A549 (cell line): ENCODE measurements at regions not wholly inside any gene's neighbourhood (a gene's known extent, or its start where the extent isn't known, plus 50 kb on each side); places are given as distances from the start of the nearest gene placed in this dataset.

ENCODE experiments used
- BCL3 ChIP-seq: fragments of >200 bp; sonication (Bioruptor Twin); formaldehyde crosslinking; IDR thresholded peaks from 3 replicates; pipeline ENCODE4 v1.6.1; 2016
- BHLHE40 ChIP-seq: IDR thresholded peaks from 2 replicates; pipeline ENCODE4 v1.6.1; 2012; ENCODE audit warnings: low read depth, low read length, inconsistent platforms
- CBX2 ChIP-seq: fragments of 200-600 bp; sonication (generic); IDR thresholded peaks from 2 replicates; pipeline ENCODE4 v1.6.1; 2016; ENCODE audit warnings: low read depth, mild to moderate bottlenecking, borderline replicate concordance
- CHD4 ChIP-seq: fragments of 200-600 bp; sonication (generic); IDR thresholded peaks from 2 replicates; pipeline ENCODE4 v1.6.1; 2016; ENCODE audit warnings: antibody characterized with exemption, mild to moderate bottlenecking, borderline replicate concordance
- ELK1 ChIP-seq: fragments of 150-350 bp; IDR thresholded peaks from 2 replicates; pipeline ENCODE4 v1.6.1; 2014; ENCODE audit warnings: low read depth, mild to moderate bottlenecking, low read length
- ESRRA ChIP-seq: fragments of 150-350 bp; IDR thresholded peaks from 2 replicates; pipeline ENCODE4 v1.6.1; 2014; ENCODE audit warnings: mild to moderate bottlenecking, low read length, borderline replicate concordance
- FOSB ChIP-seq: fragments of 250-450 bp; sonication (Bioruptor Pico); IDR thresholded peaks from 2 replicates; pipeline ENCODE4 v1.5.0; 2020; ENCODE audit warnings: mild to moderate bottlenecking, moderate library complexity
- FOXS1 ChIP-seq: fragments of 250-450 bp; sonication (Bioruptor Pico); IDR thresholded peaks from 2 replicates; pipeline ENCODE4 v1.5.0; 2020; ENCODE audit warnings: mild to moderate bottlenecking, moderate library complexity
- GATA3 ChIP-seq: IDR thresholded peaks from 2 replicates; pipeline ENCODE4 v1.6.1; 2012; ENCODE audit warnings: borderline replicate concordance
- HEYL ChIP-seq: fragments of 250-450 bp; sonication (Bioruptor Pico); IDR thresholded peaks from 2 replicates; pipeline ENCODE4 v1.8.0; 2021; ENCODE audit warnings: mild to moderate bottlenecking, moderate library complexity
- JUN ChIP-seq, 2 experiments: fragments of >200 bp; sonication (Bioruptor Twin); formaldehyde crosslinking; IDR thresholded peaks; 2 replicates in 1 of 2; 3 replicates in 1 of 2; pipeline ENCODE4 v1.6.1; 2016 to 2017
- JUNB ChIP-seq: fragments of >200 bp; sonication (Bioruptor Twin); formaldehyde crosslinking; IDR thresholded peaks from 2 replicates; pipeline ENCODE4 v1.6.1; 2016
- MYC ChIP-seq: IDR thresholded peaks from 2 replicates; pipeline ENCODE4 v1.6.1; 2012; ENCODE audit warnings: mild to moderate bottlenecking, inconsistent platforms, low read length, improper control_type of control experiment, borderline replicate concordance
- NFE2L2 ChIP-seq: fragments of 150-350 bp; conservative IDR thresholded peaks from 2 replicates; pipeline ENCODE4 v1.6.1; 2014; ENCODE audit warnings: low read length
- PHF8 ChIP-seq: fragments of 200-600 bp; sonication (generic); IDR thresholded peaks from 2 replicates; pipeline ENCODE4 v1.6.1; 2016; ENCODE audit warnings: low read depth, mild to moderate bottlenecking, antibody characterized with exemption, moderate library complexity, borderline replicate concordance
- POLR2A ChIP-seq: IDR thresholded peaks from 2 replicates; pipeline ENCODE4 v1.6.1; 2012; ENCODE audit warnings: mild to moderate bottlenecking, low read length
- RAD21 ChIP-seq, 2 experiments: fragments of >200 bp in 1 of 2; sonication (Bioruptor Twin) in 1 of 2; formaldehyde crosslinking in 1 of 2; IDR thresholded peaks in 1 of 2; conservative IDR thresholded peaks in 1 of 2; 2 replicates in 1 of 2; 3 replicates in 1 of 2; pipeline ENCODE4 v1.6.1; 2012 to 2018; ENCODE audit warnings: inconsistent platforms in 1 of 2
- SMC3 ChIP-seq: fragments of >200 bp; sonication (Bioruptor Twin); formaldehyde crosslinking; IDR thresholded peaks from 3 replicates; pipeline ENCODE4 v1.6.1; 2018; ENCODE audit warnings: inconsistent platforms
- USF2 ChIP-seq: fragments of 450-650 bp; IDR thresholded peaks from 2 replicates; pipeline ENCODE4 v1.6.1; 2014; ENCODE audit warnings: antibody characterized with exemption
- ZNF302 ChIP-seq: fragments of 250-450 bp; sonication (Bioruptor Pico); IDR thresholded peaks from 2 replicates; pipeline ENCODE4 v1.9.0; 2021; ENCODE audit warnings: inconsistent platforms, mild to moderate bottlenecking, moderate library complexity
- TF ChIP-seq, protein P1 (sequence below): fragments of 200-600 bp; sonication (generic); IDR thresholded peaks from 2 replicates; pipeline ENCODE4 v1.6.1; 2016; ENCODE audit warnings: antibody characterized with exemption, mild to moderate bottlenecking, moderate library complexity
- TF ChIP-seq, protein P2 (sequence below): IDR thresholded peaks from 2 replicates; pipeline ENCODE4 v1.6.1; 2012

DNA sequence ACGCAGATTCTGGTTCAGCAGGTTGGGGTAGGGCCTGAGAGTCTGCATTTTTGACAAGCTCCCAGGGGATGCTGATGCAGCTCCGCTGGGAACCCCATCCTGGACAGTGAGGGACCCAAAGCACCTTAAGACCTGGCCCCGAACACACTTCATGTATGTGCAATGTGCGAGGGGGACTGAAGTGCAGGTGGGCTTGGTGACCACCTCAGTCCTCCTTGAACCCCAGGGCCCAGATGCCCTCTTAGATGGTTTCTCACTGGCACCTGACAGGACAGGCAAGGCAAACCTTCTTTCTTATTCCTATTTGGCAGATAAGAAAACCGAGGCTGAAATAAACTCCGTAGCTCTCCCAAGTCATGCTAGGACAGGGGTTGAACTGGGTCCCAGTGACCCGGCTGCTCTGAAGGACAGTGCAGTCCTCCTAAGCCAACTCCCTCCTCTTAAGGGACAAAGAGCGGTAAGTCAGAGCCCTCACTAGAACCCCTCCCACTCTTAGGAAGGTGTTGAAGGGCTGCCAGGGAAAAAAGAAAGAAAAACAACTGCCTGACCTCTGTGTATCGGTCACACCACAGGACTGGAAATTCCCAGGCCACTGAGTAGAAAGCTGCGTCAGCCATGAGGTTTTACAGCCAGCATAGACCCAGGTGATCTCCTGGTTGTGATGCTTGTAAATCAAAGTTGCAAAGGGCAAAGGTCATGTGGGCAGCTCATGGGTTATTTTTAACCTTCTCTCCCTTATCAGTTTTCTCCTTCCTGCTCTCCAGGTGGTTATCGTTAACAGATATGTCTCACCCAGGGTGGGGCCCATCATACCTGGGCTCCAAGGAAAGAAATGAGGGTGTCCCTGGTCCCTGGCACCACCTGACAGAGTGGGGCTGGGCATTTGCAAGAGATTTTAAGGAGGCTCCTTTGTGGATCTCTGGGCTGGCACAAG is 90.9 kb upstream of the SMNDC1 start (continued):
- TF ChIP-seq, protein P1, sequence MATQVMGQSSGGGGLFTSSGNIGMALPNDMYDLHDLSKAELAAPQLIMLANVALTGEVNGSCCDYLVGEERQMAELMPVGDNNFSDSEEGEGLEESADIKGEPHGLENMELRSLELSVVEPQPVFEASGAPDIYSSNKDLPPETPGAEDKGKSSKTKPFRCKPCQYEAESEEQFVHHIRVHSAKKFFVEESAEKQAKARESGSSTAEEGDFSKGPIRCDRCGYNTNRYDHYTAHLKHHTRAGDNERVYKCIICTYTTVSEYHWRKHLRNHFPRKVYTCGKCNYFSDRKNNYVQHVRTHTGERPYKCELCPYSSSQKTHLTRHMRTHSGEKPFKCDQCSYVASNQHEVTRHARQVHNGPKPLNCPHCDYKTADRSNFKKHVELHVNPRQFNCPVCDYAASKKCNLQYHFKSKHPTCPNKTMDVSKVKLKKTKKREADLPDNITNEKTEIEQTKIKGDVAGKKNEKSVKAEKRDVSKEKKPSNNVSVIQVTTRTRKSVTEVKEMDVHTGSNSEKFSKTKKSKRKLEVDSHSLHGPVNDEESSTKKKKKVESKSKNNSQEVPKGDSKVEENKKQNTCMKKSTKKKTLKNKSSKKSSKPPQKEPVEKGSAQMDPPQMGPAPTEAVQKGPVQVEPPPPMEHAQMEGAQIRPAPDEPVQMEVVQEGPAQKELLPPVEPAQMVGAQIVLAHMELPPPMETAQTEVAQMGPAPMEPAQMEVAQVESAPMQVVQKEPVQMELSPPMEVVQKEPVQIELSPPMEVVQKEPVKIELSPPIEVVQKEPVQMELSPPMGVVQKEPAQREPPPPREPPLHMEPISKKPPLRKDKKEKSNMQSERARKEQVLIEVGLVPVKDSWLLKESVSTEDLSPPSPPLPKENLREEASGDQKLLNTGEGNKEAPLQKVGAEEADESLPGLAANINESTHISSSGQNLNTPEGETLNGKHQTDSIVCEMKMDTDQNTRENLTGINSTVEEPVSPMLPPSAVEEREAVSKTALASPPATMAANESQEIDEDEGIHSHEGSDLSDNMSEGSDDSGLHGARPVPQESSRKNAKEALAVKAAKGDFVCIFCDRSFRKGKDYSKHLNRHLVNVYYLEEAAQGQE, result no peak
- TF ChIP-seq BCL3 (peak; percentile 87; the same call in 2 of the 3 replicates), RAD21 (conservative IDR thresholded peaks at IDR 0.05 in 1 of 2, IDR thresholded peaks at IDR 0.05 in 1 of 2) (peak in 1 of 2 experiments; percentile 58; a peak in 4 of 5 replicates), ZNF302 (CRISPR knock-in tag) (no peak), MYC (no peak), NFE2L2 (no peak), CBX2 (no peak), PHF8 (no peak), ELK1 (no peak), BHLHE40 (no peak), HEYL (CRISPR knock-in tag) (no peak), CHD4 (peak; percentile 68; the same call in 1 of the 2 replicates), USF2 (peak; percentile 77), JUNB (peak; percentile 85), SMC3 (peak; percentile 59), POLR2A (no peak), FOSB (0 out of 2 replicates have a peak, but pooled peaks have one; percentile 60), GATA3 (peak; percentile 95), ESRRA (0 out of 2 replicates have a peak, but pooled peaks have one; percentile 26), JUN (IDR thresholded peaks at IDR 0.05) (peak; percentile 89 to 95), FOXS1 (CRISPR knock-in tag) (peak; percentile 90; the same call in 1 of the 2 replicates)
- TF ChIP-seq, protein P2, sequence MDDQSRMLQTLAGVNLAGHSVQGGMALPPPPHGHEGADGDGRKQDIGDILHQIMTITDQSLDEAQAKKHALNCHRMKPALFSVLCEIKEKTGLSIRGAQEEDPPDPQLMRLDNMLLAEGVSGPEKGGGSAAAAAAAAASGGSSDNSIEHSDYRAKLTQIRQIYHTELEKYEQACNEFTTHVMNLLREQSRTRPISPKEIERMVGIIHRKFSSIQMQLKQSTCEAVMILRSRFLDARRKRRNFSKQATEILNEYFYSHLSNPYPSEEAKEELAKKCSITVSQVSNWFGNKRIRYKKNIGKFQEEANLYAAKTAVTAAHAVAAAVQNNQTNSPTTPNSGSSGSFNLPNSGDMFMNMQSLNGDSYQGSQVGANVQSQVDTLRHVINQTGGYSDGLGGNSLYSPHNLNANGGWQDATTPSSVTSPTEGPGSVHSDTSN, result peak; percentile 51; the same call in 1 of the 2 replicates
